ENCODE measurements at regions not wholly inside any gene's neighbourhood (a gene's known extent, or its start where the extent isn't known, plus 50 kb on each side); places are given as distances from the start of the nearest gene placed in this dataset.
"Not testable (repeated sequence)": the region's sequence is repeated elsewhere in the genome, so short reads cannot be mapped to it uniquely, and the experiment has no call there.

- not testable (repeated sequence) for TF ChIP-seq CTCF, POLR2A (IDR thresholded peaks at IDR 0.05)
These were observed 640.9 kb downstream of the CCSER2 start for GRCh38 chr10:84969297-84969696.
